Activated CD8-positive, alpha-beta T cell treated with anti-CD3 and anti-CD28 coated beads for 36 hours (primary cell): ENCODE measurements at regions not wholly inside any gene's neighbourhood (a gene's known extent, or its start where the extent isn't known, plus 50 kb on each side); places are given as distances from the start of the nearest gene placed in this dataset.

Experiments
- ATAC-seq: fragments of 200-7000 bp; cut with Tn5 transposase; one replicate; pipeline ENCODE4 v1.10.0; 2021; ENCODE audit warnings: mild to moderate bottlenecking, moderate library complexity
- CTCF ChIA-PET: fragments of 350-600 bp; sonication (Branson Sonifier 250); formaldehyde crosslinking; loops from one replicate; lab custom pipeline; 2021; ENCODE audit warnings: antibody characterized with exemption; lab: Charles Lee
- POLR2A ChIA-PET: fragments of 350-600 bp; sonication (Branson Sonifier 250); formaldehyde crosslinking; loops from one replicate; lab custom pipeline; 2021; ENCODE audit warnings: antibody characterized with exemption; lab: Charles Lee
- DNase-seq: peaks from one replicate; pipeline ENCODE4 v3.0.0-alpha.2; 2020
- H3K27ac Mint-ChIP-seq: one replicate; pipeline ENCODE4 v1.8.0; 2021; ENCODE audit warnings: mild to moderate bottlenecking, mixed read lengths
- H3K27me3 Mint-ChIP-seq: one replicate; pipeline ENCODE4 v1.8.0; 2021; ENCODE audit warnings: mixed read lengths
- H3K36me3 Mint-ChIP-seq: one replicate; pipeline ENCODE4 v1.8.0; 2021; ENCODE audit warnings: low read depth, mixed read lengths
- H3K4me1 Mint-ChIP-seq: one replicate; pipeline ENCODE4 v1.8.0; 2021; ENCODE audit warnings: low read depth, mixed read lengths
- H3K4me3 Mint-ChIP-seq: one replicate; pipeline ENCODE4 v1.8.0; 2021; ENCODE audit warnings: mild to moderate bottlenecking, moderate library complexity, mixed read lengths
- H3K9me3 Mint-ChIP-seq: one replicate; pipeline ENCODE4 v1.8.0; 2021; ENCODE audit warnings: mixed read lengths
- CTCF ChIP-seq: fragments of 200-600 bp; IDR thresholded peaks from one replicate; pipeline ENCODE4 v1.8.0; 2022; ENCODE audit warnings: antibody characterized with exemption, mild to moderate bottlenecking
- intact Hi-C: fragments of 100-400 bp; cut with micrococcal nuclease; formaldehyde crosslinking; loops from one replicate; pipeline ENCODE4 v1.10.0; 2022

GRCh38 chr6:113083947-113084346 is 736.8 kb downstream of the RFPL4B start:
- ChIA-PET CTCF (no interaction called here), POLR2A (no interaction called here)
- no peaks in the 10 kb centered on the region for H3K27me3 Mint-ChIP-seq
- no peak overlapping the region for H3K4me3 Mint-ChIP-seq
- TF ChIP-seq CTCF = no peak
- intact Hi-C loops = no loop called here
- DNase-seq (no peak), ATAC-seq (no peak)
- no peak overlapping the region for H3K27ac Mint-ChIP-seq
- peaks cover 3% of the 10 kb centered on the region for H3K9me3 Mint-ChIP-seq
- no peaks in the 10 kb centered on the region for H3K36me3 Mint-ChIP-seq
- no peaks in the 10 kb centered on the region for H3K4me1 Mint-ChIP-seq

GRCh38 chr6:113089056-113089455 is 741.9 kb downstream of the RFPL4B start:
- Mint-ChIP-seq H3K4me3 (no peak overlapping the region), H3K36me3 (no peaks in the 10 kb centered on the region)
- POLR2A ChIA-PET = no interaction called here

GRCh38 chr6:113092795-113093194 is 745.7 kb downstream of the RFPL4B start:
- ATAC-seq (no peak), DNase-seq (no peak)
- CTCF ChIA-PET = no interaction called here
- Mint-ChIP-seq H3K9me3 (no peaks in the 10 kb centered on the region), H3K4me1 (no peaks in the 10 kb centered on the region), H3K36me3 (no peaks in the 10 kb centered on the region), H3K27me3 (no peaks in the 10 kb centered on the region), H3K27ac (no peak overlapping the region), H3K4me3 (no peak overlapping the region)
- TF ChIP-seq CTCF = no peak
- intact Hi-C loops = no loop called here
- POLR2A ChIA-PET = no interaction called here

More at GRCh38 chr6:113089056-113089455, 741.9 kb downstream of the RFPL4B start:
- no peak for TF ChIP-seq CTCF
- intact Hi-C loops = no loop called here
- Mint-ChIP-seq H3K27me3 (no peaks in the 10 kb centered on the region), H3K4me1 (no peaks in the 10 kb centered on the region), H3K9me3 (peaks cover 3% of the 10 kb centered on the region), H3K27ac (no peak overlapping the region)
- DNase-seq (no peak), ATAC-seq (no peak)
- CTCF ChIA-PET = no interaction called here

DNA sequence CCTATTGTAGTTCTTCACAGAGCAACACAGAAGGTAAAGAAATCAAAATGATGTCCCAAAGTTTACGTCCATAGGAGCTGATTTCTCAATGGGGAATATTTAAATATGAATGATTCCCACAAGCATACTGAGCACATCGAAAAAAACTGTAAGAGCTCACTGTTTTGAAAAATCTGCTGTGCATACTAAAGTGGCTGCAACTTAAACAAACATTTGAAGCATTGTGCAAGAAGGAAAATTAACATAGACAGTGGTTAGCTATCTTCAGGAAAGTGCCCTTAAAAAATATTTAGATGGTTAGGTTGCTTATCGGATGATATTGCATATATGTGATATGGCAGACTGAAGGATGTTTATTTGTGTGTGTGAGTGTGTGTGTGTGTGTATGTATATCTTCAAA is 747.6 kb downstream of the RFPL4B start:
- no peak for TF ChIP-seq CTCF
- Mint-ChIP-seq H3K9me3 (peaks cover 2% of the 10 kb centered on the region), H3K4me1 (no peaks in the 10 kb centered on the region), H3K27me3 (no peaks in the 10 kb centered on the region), H3K4me3 (no peak overlapping the region), H3K27ac (no peak overlapping the region), H3K36me3 (no peaks in the 10 kb centered on the region)
- ATAC-seq (no peak), DNase-seq (no peak)
- intact Hi-C loops = no loop called here
- ChIA-PET POLR2A (no interaction called here), CTCF (no interaction called here)

DNA sequence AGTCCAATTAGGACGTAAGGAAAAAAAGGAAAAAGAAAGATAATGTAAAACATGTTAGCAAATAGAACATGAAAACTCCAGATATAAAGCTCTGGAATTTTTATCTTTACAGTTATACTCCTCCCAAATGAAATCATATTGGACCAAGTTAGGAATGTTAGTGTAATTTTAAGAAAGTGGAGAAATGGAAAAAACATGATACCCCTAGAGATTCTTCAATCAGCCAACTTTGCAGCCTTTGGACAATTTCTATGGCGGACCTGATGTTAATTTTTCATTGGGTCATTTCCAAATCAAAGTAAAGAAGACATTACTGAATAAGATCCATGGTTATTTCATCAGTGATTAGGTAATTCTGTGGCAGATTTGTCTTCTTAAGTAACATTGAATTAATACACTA is 748.7 kb downstream of the RFPL4B start:
- Mint-ChIP-seq H3K9me3 (peaks cover 2% of the 10 kb centered on the region), H3K36me3 (no peaks in the 10 kb centered on the region), H3K27ac (no peak overlapping the region), H3K4me1 (no peaks in the 10 kb centered on the region), H3K27me3 (no peaks in the 10 kb centered on the region), H3K4me3 (no peak overlapping the region)
- no peak for ATAC-seq
- intact Hi-C loops = no loop called here
- DNase-seq = no peak
- CTCF ChIA-PET = no interaction called here
- POLR2A ChIA-PET = no interaction called here
- TF ChIP-seq CTCF = no peak
